ACC112 (cell line): ENCODE measurements at regions not wholly inside any gene's neighbourhood (a gene's known extent, or its start where the extent isn't known, plus 50 kb on each side); places are given as distances from the start of the nearest gene placed in this dataset.
A peak's percentile ranks its signal among the peaks of the same experiment; 100 is the strongest.

Source experiments
- H2AFZ ChIP-seq: fragments of 200-600 bp; sonication (generic); one replicate; pipeline ENCODE4 v1.6.0; 2017; ENCODE audit warnings: antibody characterized with exemption, low read length; ENCODE audit not compliant: unreplicated experiment
- H3K27ac ChIP-seq: fragments of 200-600 bp; sonication (generic); 2 replicates; pipeline ENCODE4 v1.5.1; 2014; ENCODE audit warnings: low read depth, mild to moderate bottlenecking, antibody characterized with exemption, low read length, moderate library complexity
- H3K27me3 ChIP-seq: fragments of 200-600 bp; sonication (generic); 2 replicates; pipeline ENCODE4 v1.6.1; 2014; ENCODE audit warnings: mild to moderate bottlenecking, antibody characterized with exemption, low read length, moderate library complexity, mixed read lengths; ENCODE audit not compliant: insufficient read depth
- H3K36me3 ChIP-seq: fragments of 200-600 bp; sonication (generic); 2 replicates; pipeline ENCODE4 v1.6.1; 2016; ENCODE audit warnings: mild to moderate bottlenecking, antibody characterized with exemption, low read length, moderate library complexity, mixed read lengths; ENCODE audit not compliant: insufficient read depth
- H3K4me1 ChIP-seq: fragments of 200-600 bp; sonication (generic); one replicate; pipeline ENCODE4 v1.6.1; 2016; ENCODE audit warnings: low read length, mixed read lengths; ENCODE audit not compliant: insufficient read depth, unreplicated experiment, control insufficient read depth
- H3K4me3 ChIP-seq: fragments of 200-600 bp; sonication (generic); 2 replicates; pipeline ENCODE4 v1.5.1; 2014; ENCODE audit warnings: mild to moderate bottlenecking, low read depth, low read length
- H3K79me2 ChIP-seq: fragments of 200-600 bp; sonication (generic); one replicate; pipeline ENCODE4 v1.6.0; 2016; ENCODE audit warnings: low read length; ENCODE audit not compliant: control insufficient read depth, unreplicated experiment, insufficient read depth

GRCh38 chr20:51097351-51098120 is 74.6 kb upstream of the KCNG1 start:
- no peak overlapping the region for H3K27ac ChIP-seq
- H2AFZ ChIP-seq: no peak overlapping the region
- no peak overlapping the region for H3K4me3 ChIP-seq
- no peaks in the 10 kb centered on the region for H3K4me1 ChIP-seq
- H3K36me3 ChIP-seq: no peaks in the 10 kb centered on the region
- peaks cover 79% of the 10 kb centered on the region for H3K27me3 ChIP-seq
- no peaks in the 10 kb centered on the region for H3K79me2 ChIP-seq

- H3K79me2 ChIP-seq: no peaks in the 10 kb centered on the region
- no peaks in the 10 kb centered on the region for H3K4me1 ChIP-seq
- no peak overlapping the region for H3K27ac ChIP-seq
- no peaks in the 10 kb centered on the region for H3K36me3 ChIP-seq
- no peak overlapping the region for H3K4me3 ChIP-seq
- H3K27me3 ChIP-seq: peaks cover 82% of the 10 kb centered on the region
- H2AFZ ChIP-seq: no peak overlapping the region
These were observed 73.8 kb upstream of the KCNG1 start for GRCh38 chr20:51096582-51097267.

GRCh38 chr20:51095633-51096521 is 73.0 kb upstream of the KCNG1 start:
- Histone ChIP-seq H3K36me3 (no peaks in the 10 kb centered on the region), H3K4me3 (no peak overlapping the region), H3K4me1 (no peaks in the 10 kb centered on the region), H3K27ac (no peak overlapping the region), H3K27me3 (peaks cover 85% of the 10 kb centered on the region), H3K79me2 (no peaks in the 10 kb centered on the region), H2AFZ (no peak overlapping the region)

GRCh38 chr20:51094221-51094620 is 71.3 kb upstream of the KCNG1 start:
- peaks cover 83% of the 10 kb centered on the region for H3K27me3 ChIP-seq
- H3K36me3 ChIP-seq: no peaks in the 10 kb centered on the region
- no peak overlapping the region for H3K27ac ChIP-seq
- no peak overlapping the region for H2AFZ ChIP-seq
- H3K79me2 ChIP-seq: no peaks in the 10 kb centered on the region
- no peaks in the 10 kb centered on the region for H3K4me1 ChIP-seq
- H3K4me3 ChIP-seq: no peak overlapping the region

GRCh38 chr20:51093240-51093763 is 70.4 kb upstream of the KCNG1 start:
- Histone ChIP-seq H3K4me3 (no peak overlapping the region), H3K4me1 (no peaks in the 10 kb centered on the region), H3K36me3 (no peaks in the 10 kb centered on the region), H3K27ac (no peak overlapping the region), H2AFZ (no peak overlapping the region), H3K27me3 (peaks cover 86% of the 10 kb centered on the region), H3K79me2 (no peaks in the 10 kb centered on the region)

GRCh38 chr20:51092338-51092737 is 69.4 kb upstream of the KCNG1 start:
- H3K27ac ChIP-seq: no peak overlapping the region
- H3K4me1 ChIP-seq: no peaks in the 10 kb centered on the region
- peaks cover 90% of the 10 kb centered on the region for H3K27me3 ChIP-seq
- no peak overlapping the region for H2AFZ ChIP-seq
- 0 out of 2 replicates have a peak overlapping the region, but pooled peaks have one; percentile 34 for H3K4me3 ChIP-seq
- no peaks in the 10 kb centered on the region for H3K36me3 ChIP-seq
- no peaks in the 10 kb centered on the region for H3K79me2 ChIP-seq

- Histone ChIP-seq H3K36me3 (no peaks in the 10 kb centered on the region), H3K27me3 (peaks cover 90% of the 10 kb centered on the region), H3K4me3 (0 out of 2 replicates have a peak overlapping the region, but pooled peaks have one; percentile 34), H3K27ac (no peak overlapping the region), H2AFZ (no peak overlapping the region), H3K79me2 (no peaks in the 10 kb centered on the region), H3K4me1 (no peaks in the 10 kb centered on the region)
These were observed 68.7 kb upstream of the KCNG1 start for GRCh38 chr20:51091406-51092195.

- Histone ChIP-seq H3K4me3 (no peak overlapping the region), H2AFZ (no peak overlapping the region), H3K27ac (no peak overlapping the region), H3K4me1 (no peaks in the 10 kb centered on the region), H3K27me3 (peaks cover 93% of the 10 kb centered on the region), H3K79me2 (no peaks in the 10 kb centered on the region), H3K36me3 (no peaks in the 10 kb centered on the region)
These were observed 66.9 kb upstream of the KCNG1 start for GRCh38 chr20:51089840-51090239.

- no peak overlapping the region for H2AFZ ChIP-seq
- peaks cover 93% of the 10 kb centered on the region for H3K27me3 ChIP-seq
- no peaks in the 10 kb centered on the region for H3K79me2 ChIP-seq
- no peaks in the 10 kb centered on the region for H3K36me3 ChIP-seq
- no peak overlapping the region for H3K4me3 ChIP-seq
- no peak overlapping the region for H3K27ac ChIP-seq
- no peaks in the 10 kb centered on the region for H3K4me1 ChIP-seq
These were observed 66.4 kb upstream of the KCNG1 start for GRCh38 chr20:51089272-51089781.
